Fibroblast of lung (primary cell): ENCODE measurements at regions not wholly inside any gene's neighbourhood (a gene's known extent, or its start where the extent isn't known, plus 50 kb on each side); places are given as distances from the start of the nearest gene placed in this dataset.

ENCODE experiments used
- DNase-seq, 2 donors: peaks; one replicate each; pipeline versions ENCODE4 v3.0.0 to v3.0.0-alpha.2; 2010; ENCODE audit warnings: low read depth in 2 of 2
- H2AFZ ChIP-seq: 2 replicates; pipeline ENCODE4 v1.5.1; 2012; ENCODE audit warnings: low read length, control low read depth, inconsistent platforms
- H3K27ac ChIP-seq: 2 replicates; pipeline ENCODE4 v1.5.1; 2011; ENCODE audit warnings: low read length, control low read depth; ENCODE audit not compliant: insufficient read depth
- H3K27me3 ChIP-seq: 2 replicates; pipeline ENCODE4 v1.5.1; 2011; ENCODE audit warnings: mild to moderate bottlenecking, low read length; ENCODE audit not compliant: control insufficient read depth, insufficient read depth
- H3K36me3 ChIP-seq: 2 replicates; pipeline ENCODE4 v1.5.1; 2011; ENCODE audit warnings: low read length; ENCODE audit not compliant: control insufficient read depth, insufficient read depth
- H3K4me1 ChIP-seq: 2 replicates; pipeline ENCODE4 v1.5.1; 2011; ENCODE audit warnings: low read length; ENCODE audit not compliant: control insufficient read depth, insufficient read depth; ENCODE audit errors: extremely low read depth
- H3K4me2 ChIP-seq: 2 replicates; pipeline ENCODE4 v1.5.1; 2011; ENCODE audit warnings: low read length, control low read depth; ENCODE audit not compliant: insufficient read depth; ENCODE audit errors: extremely low read depth
- H3K4me3 ChIP-seq, 4 experiments: fragments of 200-600 bp in 1 of 4; sonication (generic) in 1 of 4; replicated peaks in 1 of 4; 2 replicates each; pipeline ENCODE4 v1.5.1; 2011 to 2016; ENCODE audit warnings: low read length in 4 of 4, low read depth in 3 of 4, mild to moderate bottlenecking in 3 of 4, control low read depth in 2 of 4, inconsistent platforms in 1 of 4, mixed read lengths in 1 of 4; ENCODE audit not compliant: insufficient read depth in 1 of 4; ENCODE audit errors: control extremely low read depth in 1 of 4
- H3K79me2 ChIP-seq: 2 replicates; pipeline ENCODE4 v1.5.1; 2012; ENCODE audit warnings: mild to moderate bottlenecking, low read length, inconsistent platforms; ENCODE audit not compliant: control insufficient read depth, insufficient read depth
- H3K9ac ChIP-seq: 2 replicates; pipeline ENCODE4 v1.5.1; 2011; ENCODE audit warnings: mild to moderate bottlenecking, low read length, control low read depth; ENCODE audit not compliant: insufficient read depth
- H3K9me3 ChIP-seq: 2 replicates; pipeline ENCODE4 v1.5.1; 2012; ENCODE audit warnings: low read depth, low read length; ENCODE audit not compliant: control insufficient read depth, insufficient read depth
- H4K20me1 ChIP-seq: 2 replicates; pipeline ENCODE4 v1.5.1; 2011; ENCODE audit warnings: low read length; ENCODE audit not compliant: control insufficient read depth, insufficient read depth; ENCODE audit errors: extremely low read depth
- CTCF ChIP-seq, 2 donors: IDR thresholded peaks in 1 of 2; conservative IDR thresholded peaks in 1 of 2; 1 replicate in 1 of 2; 2 replicates in 1 of 2; pipeline ENCODE4 v1.5.1; 2011 to 2012; ENCODE audit warnings: low read length in 2 of 2, control low read depth in 1 of 2, inconsistent platforms in 1 of 2, low read depth in 1 of 2, mild to moderate bottlenecking in 1 of 2
- EZH2 ChIP-seq: IDR thresholded peaks from 2 replicates; pipeline ENCODE4 v1.5.1; 2012; ENCODE audit warnings: low read length, control low read depth, mild to moderate bottlenecking; ENCODE audit errors: missing control alignments

DNA sequence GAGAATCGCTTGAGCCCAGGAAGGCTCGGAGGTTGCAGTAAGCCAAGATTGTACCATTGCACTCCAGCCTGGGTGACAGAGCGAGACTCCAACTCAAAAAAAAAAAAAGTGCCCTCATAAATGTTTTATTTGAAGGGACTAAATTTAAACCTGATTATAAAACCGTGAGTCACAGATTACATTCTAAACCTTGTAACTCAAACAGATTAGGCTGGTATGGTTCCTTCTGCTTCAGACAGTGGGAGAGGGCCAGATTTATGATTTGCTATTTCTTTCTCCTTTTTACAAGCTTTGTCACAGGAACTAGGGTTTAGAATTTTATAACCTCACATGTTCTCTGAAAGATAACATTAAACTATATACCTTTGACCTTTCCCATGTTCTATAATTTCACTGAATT, 801.2 kb upstream of the ZWINT start:
- Histone ChIP-seq H3K27ac (no peak overlapping the region), H3K4me2 (no peak overlapping the region), H3K79me2 (no peaks in the 10 kb centered on the region), H3K4me1 (no peaks in the 10 kb centered on the region), H3K9ac (no peak overlapping the region), H3K36me3 (no peaks in the 10 kb centered on the region), H3K4me3 (no peak overlapping the region), H3K27me3 (no peaks in the 10 kb centered on the region), H3K9me3 (no peaks in the 10 kb centered on the region), H4K20me1 (no peaks in the 10 kb centered on the region), H2AFZ (no peak overlapping the region)
- no peak for DNase-seq
- TF ChIP-seq EZH2 (no peak), CTCF (conservative IDR thresholded peaks at IDR 0.05 in 1 of 2, IDR thresholded peaks at IDR 0.05 in 1 of 2; ENCODE audit: low read depth in 1 of 2, low read length in 2 of 2) (no peak)

DNA sequence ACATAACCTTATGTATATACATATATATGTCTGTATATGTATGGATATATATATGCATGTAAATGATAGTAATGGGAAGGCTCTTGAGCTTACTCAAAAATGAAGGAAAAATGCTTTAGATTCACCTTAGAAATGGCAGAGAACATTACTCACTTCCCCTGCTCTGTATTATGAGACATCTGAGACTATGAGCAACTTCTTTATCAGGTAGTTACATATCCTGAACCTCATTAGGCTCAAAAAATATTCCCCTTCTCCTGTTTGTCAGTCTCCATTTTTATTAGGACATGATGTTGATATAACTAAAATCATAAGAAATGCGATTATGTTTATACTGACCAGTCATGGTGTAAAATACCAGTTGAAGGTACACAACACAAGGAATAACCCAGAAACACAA, 800.1 kb upstream of the ZWINT start:
- Histone ChIP-seq H3K27ac (no peak overlapping the region), H3K79me2 (no peaks in the 10 kb centered on the region), H3K9ac (no peak overlapping the region), H3K4me1 (no peaks in the 10 kb centered on the region), H3K27me3 (no peaks in the 10 kb centered on the region), H3K36me3 (no peaks in the 10 kb centered on the region), H3K9me3 (no peaks in the 10 kb centered on the region), H3K4me2 (no peak overlapping the region), H2AFZ (no peak overlapping the region), H3K4me3 (no peak overlapping the region), H4K20me1 (no peaks in the 10 kb centered on the region)
- TF ChIP-seq CTCF (conservative IDR thresholded peaks at IDR 0.05 in 1 of 2, IDR thresholded peaks at IDR 0.05 in 1 of 2; ENCODE audit: low read depth in 1 of 2, low read length in 2 of 2) (no peak), EZH2 (no peak)
- DNase-seq, result no peak

DNA sequence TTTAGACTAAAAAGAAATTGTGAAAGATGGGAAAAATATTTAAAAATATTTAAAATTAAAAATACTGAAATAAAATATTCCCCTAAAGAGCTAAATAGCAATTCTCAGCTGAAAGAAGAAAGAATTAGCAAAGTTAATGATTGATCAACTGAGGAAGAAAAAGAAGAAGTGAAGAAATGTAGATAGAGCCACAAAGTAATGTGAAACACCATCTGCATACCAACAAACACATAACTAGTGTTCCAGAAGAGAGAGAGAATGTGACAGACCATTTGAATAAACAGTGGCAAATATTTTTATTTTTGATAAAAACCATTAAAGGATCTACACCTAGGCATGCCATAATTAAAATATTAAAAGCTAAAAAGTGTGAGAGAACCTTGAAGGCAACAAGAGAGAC, 784.5 kb upstream of the ZWINT start:
- H4K20me1 ChIP-seq, result no peaks in the 10 kb centered on the region
- no peak overlapping the region for H3K4me3 ChIP-seq
- DNase-seq, result no peak
- no peaks in the 10 kb centered on the region for H3K36me3 ChIP-seq
- H3K4me1 ChIP-seq, result no peaks in the 10 kb centered on the region
- no peak overlapping the region for H3K27ac ChIP-seq
- TF ChIP-seq EZH2, result no peak
- TF ChIP-seq CTCF (conservative IDR thresholded peaks at IDR 0.05 in 1 of 2, IDR thresholded peaks at IDR 0.05 in 1 of 2; ENCODE audit: low read depth in 1 of 2, low read length in 2 of 2), result no peak
- no peak overlapping the region for H2AFZ ChIP-seq
- no peaks in the 10 kb centered on the region for H3K9me3 ChIP-seq
- H3K27me3 ChIP-seq, result no peaks in the 10 kb centered on the region
- no peak overlapping the region for H3K9ac ChIP-seq
- no peaks in the 10 kb centered on the region for H3K79me2 ChIP-seq
- H3K4me2 ChIP-seq, result no peak overlapping the region
